ENCODE measurements at regions not wholly inside any gene's neighbourhood (a gene's known extent, or its start where the extent isn't known, plus 50 kb on each side); places are given as distances from the start of the nearest gene placed in this dataset.

GRCh38 chr5:103373597-103374472, 115.3 kb downstream of the MACIR start:
- ChIA-PET POLR2A (no interaction called here), CTCF (interaction anchor here (2.2 kb wide), 1 partner anchor 29 kb away, joined by 6 read pairs; no protein-coding TSS in a partner anchor)
- Histone ChIP-seq H4K20me1 (replicated peaks; ENCODE audit: control insufficient read depth, extremely low read depth, insufficient read depth, low read length) (no peaks in the 10 kb centered on the region), H3K9me1 (replicated peaks; ENCODE audit: control insufficient read depth, extremely low read depth, insufficient read depth, low read length) (no peaks in the 10 kb centered on the region), H3K4me3 (replicated peaks in 1 of 3; ENCODE audit: insufficient read depth in 1 of 3, low read depth in 1 of 3, low read length in 3 of 3) (no peak overlapping the region), H3K9ac (replicated peaks; ENCODE audit: extremely low read depth, insufficient read depth, low read length) (no peak overlapping the region), H3K9me3 (replicated peaks; ENCODE audit: control insufficient read depth, insufficient read depth, low read length) (no peaks in the 10 kb centered on the region), H3K4me1 (ENCODE audit: control insufficient read depth, extremely low read depth, insufficient read depth, low read length) (no peaks in the 10 kb centered on the region), H2AFZ (ENCODE audit: low read depth, low read length) (no peak overlapping the region), H3K27me3 (ENCODE audit: control insufficient read depth in 2 of 2, insufficient read depth in 2 of 2, low read length in 2 of 2) (no peaks in the 10 kb centered on the region), H3K27ac (ENCODE audit: insufficient read depth, low read depth, low read length) (no peak overlapping the region), H3K4me2 (ENCODE audit: insufficient read depth, low read length) (no peak overlapping the region), H3K79me2 (ENCODE audit: control insufficient read depth, insufficient read depth, low read length) (no peaks in the 10 kb centered on the region), H3K36me3 (ENCODE audit: control insufficient read depth in 2 of 2, extremely low read depth in 1 of 2, insufficient read depth in 2 of 2, low read length in 2 of 2) (no peaks in the 10 kb centered on the region)
- FAIRE-seq (no peak), DNase-seq (ENCODE audit: low read depth, low spot score) (no peak)
- no TSS peak for BruUV-seq (replicated peaks)
- intact Hi-C loops (cut with micrococcal nuclease) (no loop called here), dilution Hi-C loops (cut with MboI; ENCODE audit: extremely low pct_ligation_motif_present, low sequenced_read_pairs) (no loop called here)
- TF ChIP-seq EZH2 (IDR thresholded peaks at IDR 0.05; ENCODE audit: borderline replicate concordance, low read depth, low read length, severe bottlenecking) (no peak), MYC (IDR thresholded peaks at IDR 0.05; ENCODE audit: low read depth, low read length) (no peak), FOS (IDR thresholded peaks at IDR 0.05; ENCODE audit: borderline replicate concordance, insufficient read depth, low read length) (no peak), GATA2 (IDR thresholded peaks at IDR 0.05; ENCODE audit: insufficient read depth, insufficient read length, low read depth, low read length) (no peak), MAX (IDR thresholded peaks at IDR 0.05; ENCODE audit: insufficient read depth, insufficient read length) (no peak), POLR2AphosphoS5 (IDR thresholded peaks at IDR 0.05; ENCODE audit: insufficient read depth, low read depth, low read length) (no peak), JUN (IDR thresholded peaks at IDR 0.05; ENCODE audit: borderline replicate concordance, insufficient read depth, insufficient read length, low read depth) (no peak), CTCF (IDR thresholded peaks at IDR 0.05; ENCODE audit: extremely low read depth in 1 of 2, insufficient read depth in 1 of 2, low read depth in 1 of 2, low read length in 2 of 2) (no peak)

Data from endothelial cell of umbilical vein (primary cell).